Common myeloid progenitor, CD34-positive (primary cell): ENCODE measurements at regions not wholly inside any gene's neighbourhood (a gene's known extent, or its start where the extent isn't known, plus 50 kb on each side); places are given as distances from the start of the nearest gene placed in this dataset.

Experiments
- CTCF ChIA-PET: fragments of 350-600 bp; sonication (Branson Sonifier 250); formaldehyde crosslinking; loops from one replicate; lab custom pipeline; 2021; ENCODE audit warnings: antibody characterized with exemption; lab: Charles Lee
- POLR2A ChIA-PET: fragments of 350-600 bp; sonication (Branson Sonifier 250); formaldehyde crosslinking; loops from one replicate; lab custom pipeline; 2021; ENCODE audit warnings: antibody characterized with exemption; lab: Charles Lee
- DNase-seq, 3 donors: peaks; one replicate each; pipeline versions ENCODE4 v3.0.0 to v3.0.0-alpha.2; 2013
- H3K27ac ChIP-seq, 2 experiments: 1 replicate in 1 of 2; 2 replicates in 1 of 2; pipeline ENCODE4 v1.7.0; 2013; ENCODE audit warnings: inconsistent platforms in 2 of 2, low read length in 2 of 2, mild to moderate bottlenecking in 2 of 2, low read depth in 1 of 2, moderate library complexity in 1 of 2; ENCODE audit not compliant: severe bottlenecking in 2 of 2, insufficient read depth in 1 of 2, poor library complexity in 1 of 2
- H3K27me3 ChIP-seq, 5 experiments: replicated peaks in 2 of 5; 1 replicate in 3 of 5; 2 replicates in 2 of 5; pipeline versions ENCODE4 v1.6.1 to v1.7.0; 2013; ENCODE audit warnings: low read length in 4 of 5, mild to moderate bottlenecking in 2 of 5, moderate library complexity in 2 of 5, inconsistent platforms in 1 of 5; ENCODE audit not compliant: insufficient read depth in 5 of 5, control insufficient read depth in 4 of 5
- H3K36me3 ChIP-seq, 4 experiments: 1 replicate in 2 of 4; 2 replicates in 2 of 4; pipeline versions ENCODE4 v1.6.1 to v1.7.0; 2013; ENCODE audit warnings: low read length in 3 of 4, control low read depth in 1 of 4, mild to moderate bottlenecking in 1 of 4; ENCODE audit not compliant: control insufficient read depth in 4 of 4, insufficient read depth in 4 of 4
- H3K4me1 ChIP-seq, 4 experiments: 1 replicate in 3 of 4; 2 replicates in 1 of 4; pipeline versions ENCODE4 v1.6.1 to v1.7.1; 2013; ENCODE audit warnings: low read length in 3 of 4, mild to moderate bottlenecking in 3 of 4, control low read depth in 1 of 4, inconsistent platforms in 1 of 4, moderate library complexity in 1 of 4; ENCODE audit not compliant: control insufficient read depth in 4 of 4, insufficient read depth in 4 of 4; ENCODE audit errors: control extremely low read depth in 1 of 4
- H3K4me3 ChIP-seq, 7 experiments: 1 replicate in 4 of 7; 2 replicates in 3 of 7; pipeline versions ENCODE4 v1.5.1 to v1.7.0; 2013; ENCODE audit warnings: mild to moderate bottlenecking in 7 of 7, low read length in 6 of 7, moderate library complexity in 6 of 7, inconsistent platforms in 2 of 7, low read depth in 2 of 7, control low read depth in 1 of 7; ENCODE audit not compliant: insufficient read depth in 4 of 7, control insufficient read depth in 1 of 7; ENCODE audit errors: extremely low read depth in 1 of 7
- H3K9me3 ChIP-seq, 5 experiments: 1 replicate in 4 of 5; 2 replicates in 1 of 5; pipeline versions ENCODE4 v1.6.1 to v1.7.1; 2013; ENCODE audit warnings: low read length in 4 of 5, mild to moderate bottlenecking in 2 of 5, inconsistent platforms in 1 of 5, low read depth in 1 of 5, moderate library complexity in 1 of 5; ENCODE audit not compliant: control insufficient read depth in 4 of 5, insufficient read depth in 2 of 5; ENCODE audit errors: control extremely low read depth in 1 of 5
- WGBS: methylation state at CpG from one replicate; pipeline ENCODE4 v1.1.5; 2013; ENCODE audit not compliant: insufficient coverage; 5-methylcytosine and 5-hydroxymethylcytosine counted together

DNA sequence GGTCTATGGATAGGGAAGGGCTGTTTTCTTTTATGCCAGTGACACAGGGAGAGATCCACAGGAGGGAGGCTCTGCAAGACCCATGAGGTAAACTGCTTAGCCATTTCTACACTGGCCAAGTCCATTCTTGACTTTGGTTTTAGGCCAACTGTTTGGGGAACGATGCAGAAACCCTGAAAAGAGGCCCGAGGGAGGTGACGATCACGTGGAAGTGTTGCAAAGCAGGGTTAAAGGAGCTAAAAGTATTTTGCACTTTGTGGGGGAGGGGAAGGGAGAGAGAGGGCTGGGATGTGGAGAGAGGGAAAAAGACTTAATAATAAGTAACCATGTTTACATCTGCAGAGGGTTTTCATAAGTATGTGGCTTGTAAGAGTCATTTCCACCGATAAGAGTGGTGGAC is 239.7 kb downstream of the EMX2 start:
- peaks cover 0 to 11% (median 0%) of the 10 kb centered on the region in 5 experiments for H3K27me3 ChIP-seq
- 14% methylated on average over 4 of the region's 5 CpGs for WGBS
- ChIA-PET CTCF (no interaction called here), POLR2A (no interaction called here)
- H3K36me3 ChIP-seq, result no peaks in the 10 kb centered on the region
- H3K4me3 ChIP-seq, result no peak overlapping the region
- peaks cover 0 to 1% (median 0%) of the 10 kb centered on the region in 5 experiments for H3K9me3 ChIP-seq
- H3K4me1 ChIP-seq, result no peaks in the 10 kb centered on the region
- H3K27ac ChIP-seq, result no peak overlapping the region
- DNase-seq, result no peak

DNA sequence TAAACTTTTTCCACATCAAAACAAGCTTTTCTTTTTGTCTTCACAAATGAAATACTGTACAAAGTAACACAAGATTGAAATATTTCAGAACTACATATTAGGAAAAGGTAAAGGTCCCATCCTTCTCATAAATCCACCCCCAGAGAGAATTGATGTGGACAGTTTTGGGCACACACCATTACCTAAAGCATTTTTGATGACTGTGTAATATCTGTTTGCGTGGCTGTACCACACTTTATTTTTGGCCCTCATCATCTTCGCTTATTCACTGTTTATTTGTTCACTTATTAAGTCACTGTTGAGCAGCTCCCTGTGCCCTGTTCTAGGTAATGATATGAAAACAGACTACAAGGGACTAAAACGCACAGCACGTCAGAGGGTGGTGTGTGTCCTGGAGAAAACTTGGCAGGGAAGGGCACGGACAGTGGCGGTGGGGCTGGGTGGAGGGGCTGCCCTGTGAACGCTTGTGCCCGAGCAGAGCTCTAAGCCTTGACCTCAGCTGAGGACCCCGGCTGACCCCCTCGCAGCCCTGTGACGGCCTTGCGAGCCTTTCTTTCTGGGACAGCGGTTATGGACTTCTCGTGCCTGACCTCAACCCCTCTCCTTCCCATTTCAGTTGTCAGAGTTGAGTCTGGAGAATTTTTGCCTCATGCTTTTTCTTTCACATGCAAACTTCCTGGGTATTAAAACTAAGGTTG is 241.3 kb downstream of the EMX2 start:
- no peak overlapping the region for H3K27ac ChIP-seq
- peaks cover 0 to 1% (median 0%) of the 10 kb centered on the region in 5 experiments for H3K9me3 ChIP-seq
- H3K27me3 ChIP-seq, result peaks cover 0 to 9% (median 0%) of the 10 kb centered on the region in 5 experiments
- H3K36me3 ChIP-seq, result no peaks in the 10 kb centered on the region
- ChIA-PET POLR2A (interaction anchor here (0.6 kb wide), 1 partner anchor 1453 kb away, joined by 3 read pairs; no protein-coding TSS in a partner anchor), CTCF (interaction anchor here (0.7 kb wide), 1 partner anchor 27 kb away, joined by 3 read pairs; no protein-coding TSS in a partner anchor)
- H3K4me1 ChIP-seq, result no peaks in the 10 kb centered on the region
- no peak overlapping the region for H3K4me3 ChIP-seq
- no peak for DNase-seq
- WGBS, result 99% methylated on average over 9 of the region's 14 CpGs

- POLR2A ChIA-PET, result no interaction called here
Observed at GRCh38 chr10:117784776-117785175, 242.2 kb downstream of the EMX2 start.

DNA sequence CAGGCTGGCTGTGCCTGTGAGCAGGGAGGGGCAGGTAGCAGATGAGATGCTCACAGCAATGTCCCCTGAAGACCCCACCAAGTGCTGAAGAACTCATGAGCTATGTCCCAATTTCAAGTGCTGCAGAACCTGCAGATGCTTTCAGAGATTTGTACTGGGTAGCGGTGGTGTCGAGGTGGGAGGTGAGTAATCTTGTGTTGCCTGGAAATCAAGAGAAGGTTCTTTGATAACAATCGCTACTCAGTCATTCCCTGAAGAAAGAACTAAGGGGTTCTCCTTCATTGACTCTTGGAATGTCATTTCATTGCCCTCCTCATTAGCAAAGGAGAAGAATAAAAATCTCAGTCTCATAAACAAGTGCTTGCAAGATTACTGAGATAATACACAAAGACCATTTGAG is 246.4 kb downstream of the EMX2 start:
- Histone ChIP-seq H3K27ac (no peak overlapping the region), H3K27me3 (peaks cover 0 to 22% (median 0%) of the 10 kb centered on the region in 5 experiments), H3K4me3 (no peak overlapping the region), H3K4me1 (no peaks in the 10 kb centered on the region), H3K9me3 (no peaks in the 10 kb centered on the region), H3K36me3 (no peaks in the 10 kb centered on the region)
- no peak for DNase-seq
- POLR2A ChIA-PET, result interaction anchor here (0.6 kb wide), 1 partner anchor 1151 kb away, joined by 4 read pairs; no protein-coding TSS in a partner anchor
- CTCF ChIA-PET, result no interaction called here
- WGBS, result 100% methylated on average over 2 of the region's 3 CpGs

More at GRCh38 chr10:117784776-117785175, 242.2 kb downstream of the EMX2 start:
- Histone ChIP-seq H3K27me3 (peaks cover 0 to 12% (median 0%) of the 10 kb centered on the region in 5 experiments), H3K36me3 (no peaks in the 10 kb centered on the region), H3K4me1 (no peaks in the 10 kb centered on the region), H3K9me3 (peaks cover 0 to 1% (median 0%) of the 10 kb centered on the region in 5 experiments), H3K27ac (no peak overlapping the region), H3K4me3 (no peak overlapping the region)
- 100% methylated on average over 3 of the region's 3 CpGs for WGBS
- no peak for DNase-seq
- CTCF ChIA-PET, result interaction anchor here (0.6 kb wide), 1 partner anchor 175 kb away, joined by 5 read pairs; no protein-coding TSS in a partner anchor

DNA sequence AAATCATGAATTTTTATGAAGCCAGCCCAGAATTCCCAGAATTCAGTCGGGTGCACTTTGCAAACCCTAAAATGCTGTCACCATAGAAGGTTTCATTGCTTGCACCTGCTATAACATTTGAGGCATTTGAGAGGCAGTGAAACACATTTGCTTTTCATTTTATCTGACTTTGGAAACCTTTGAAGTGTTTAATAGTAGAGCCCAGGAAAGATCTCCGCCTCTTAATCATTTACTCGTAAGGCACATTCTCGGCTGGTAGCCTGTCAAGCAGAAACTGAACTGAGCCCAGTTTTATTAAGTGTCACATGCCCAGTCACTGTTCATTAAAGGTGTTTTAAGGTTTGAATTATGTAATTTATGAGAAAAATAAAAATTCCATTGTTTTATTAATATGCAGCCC is 247.6 kb downstream of the EMX2 start:
- DNase-seq, result no peak
- Histone ChIP-seq H3K27me3 (peaks cover 0 to 22% (median 0%) of the 10 kb centered on the region in 5 experiments), H3K36me3 (no peaks in the 10 kb centered on the region), H3K4me3 (no peak overlapping the region), H3K9me3 (no peaks in the 10 kb centered on the region), H3K4me1 (no peaks in the 10 kb centered on the region), H3K27ac (no peak overlapping the region)
- WGBS, result 97% methylated on average over 4 of the region's 4 CpGs
- POLR2A ChIA-PET, result no interaction called here
- CTCF ChIA-PET, result no interaction called here

DNA sequence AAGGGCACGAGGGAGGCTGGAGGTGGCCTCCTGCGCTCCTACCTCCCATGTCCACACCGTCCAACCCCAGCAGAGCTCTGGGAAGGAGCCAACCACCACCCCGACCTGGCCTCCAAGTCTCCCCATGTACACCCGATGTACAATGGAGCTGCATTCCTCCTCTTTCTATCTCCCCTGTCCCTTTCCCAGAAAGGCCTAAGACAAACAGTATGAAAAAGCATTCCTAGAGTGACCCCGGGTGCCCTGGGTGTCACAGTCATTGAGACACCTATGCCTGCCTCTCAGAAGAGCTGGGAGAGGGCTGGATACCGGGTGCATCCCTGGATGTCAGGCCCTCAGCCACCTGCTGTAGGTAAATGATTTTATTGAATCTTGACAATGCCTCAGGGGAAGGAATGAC is 248.1 kb downstream of the EMX2 start:
- peaks cover 0 to 22% (median 0%) of the 10 kb centered on the region in 5 experiments for H3K27me3 ChIP-seq
- no peaks in the 10 kb centered on the region for H3K9me3 ChIP-seq
- H3K4me1 ChIP-seq, result no peaks in the 10 kb centered on the region
- ChIA-PET CTCF (no interaction called here), POLR2A (no interaction called here)
- no peak for DNase-seq
- WGBS, result 82% methylated on average over 3 of the region's 7 CpGs
- no peak overlapping the region for H3K4me3 ChIP-seq
- H3K27ac ChIP-seq, result no peak overlapping the region
- H3K36me3 ChIP-seq, result no peaks in the 10 kb centered on the region

GRCh38 chr10:117792214-117792613 is 249.7 kb downstream of the EMX2 start:
- no peak overlapping the region for H3K27ac ChIP-seq
- no peaks in the 10 kb centered on the region for H3K36me3 ChIP-seq
- peaks cover 0 to 31% (median 0%) of the 10 kb centered on the region in 5 experiments for H3K27me3 ChIP-seq
- no peaks in the 10 kb centered on the region for H3K9me3 ChIP-seq
- ChIA-PET CTCF (interaction anchor here (1.0 kb wide), 1 partner anchor 16 kb away, joined by 3 read pairs; no protein-coding TSS in a partner anchor), POLR2A (no interaction called here)
- no peak for DNase-seq
- no peak overlapping the region for H3K4me3 ChIP-seq
- no peaks in the 10 kb centered on the region for H3K4me1 ChIP-seq
- 91% methylated on average over 2 of the region's 3 CpGs for WGBS
